ENCODE measurements at regions not wholly inside any gene's neighbourhood (a gene's known extent, or its start where the extent isn't known, plus 50 kb on each side); places are given as distances from the start of the nearest gene placed in this dataset.
"Not testable (repeated sequence)": the region's sequence is repeated elsewhere in the genome, so short reads cannot be mapped to it uniquely, and the experiment has no call there.

GRCh38 chr2:167729911-167730310, 517.5 kb downstream of the STK39 start:
- intact Hi-C loops (cut with DNase I; ENCODE audit: low total_unique reads), result no loop called here

GRCh38 chr2:167726788-167727187, 520.6 kb downstream of the STK39 start:
- H3K4me3 ChIP-seq, result no peak overlapping the region
- no peak for DNase-seq
- H3K9me3 ChIP-seq, result no peaks in the 10 kb centered on the region
- H3K27me3 ChIP-seq, result no peaks in the 10 kb centered on the region
- H3K36me3 ChIP-seq, result no peaks in the 10 kb centered on the region
- TF ChIP-seq CTCF (IDR thresholded peaks at IDR 0.05), result no peak
- TF ChIP-seq POLR2A (IDR thresholded peaks at IDR 0.05), result no peak
- no peaks in the 10 kb centered on the region for H3K4me1 ChIP-seq
- intact Hi-C loops (cut with DNase I; ENCODE audit: low total_unique reads), result no loop called here
- H3K27ac ChIP-seq, result no peak overlapping the region

More at GRCh38 chr2:167729911-167730310, 517.5 kb downstream of the STK39 start:
- H3K4me3 ChIP-seq, result no peak overlapping the region
- no peaks in the 10 kb centered on the region for H3K36me3 ChIP-seq
- no peaks in the 10 kb centered on the region for H3K27me3 ChIP-seq
- H3K9me3 ChIP-seq, result no peaks in the 10 kb centered on the region
- DNase-seq, result no peak
- no peaks in the 10 kb centered on the region for H3K4me1 ChIP-seq
- TF ChIP-seq POLR2A (IDR thresholded peaks at IDR 0.05), result no peak
- no peak for TF ChIP-seq CTCF (IDR thresholded peaks at IDR 0.05)
- H3K27ac ChIP-seq, result no peak overlapping the region

DNA sequence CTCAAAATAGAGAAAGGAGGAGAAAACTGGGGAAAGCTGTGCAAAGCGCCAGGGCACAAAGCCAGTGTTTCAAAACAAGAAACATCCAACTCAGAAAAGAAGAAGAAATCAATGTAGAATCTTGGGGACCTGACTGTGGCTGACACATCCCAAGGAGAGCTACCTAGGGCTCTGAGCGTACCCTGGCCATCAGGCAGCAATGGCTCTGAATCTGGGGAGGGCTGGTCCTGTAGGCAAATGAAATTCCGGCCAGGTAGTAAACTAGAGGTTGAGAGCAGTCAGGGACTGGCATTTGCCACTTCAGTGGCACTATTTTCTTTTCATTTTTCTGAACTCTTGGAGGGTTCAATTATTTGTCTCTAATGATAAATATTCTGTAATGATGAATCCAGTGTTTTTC, 525.8 kb downstream of the STK39 start:
- DNase-seq, result no peak
- Histone ChIP-seq H3K4me3 (no peak overlapping the region), H3K27me3 (no peaks in the 10 kb centered on the region), H3K27ac (no peak overlapping the region), H3K4me1 (no peaks in the 10 kb centered on the region), H3K36me3 (no peaks in the 10 kb centered on the region), H3K9me3 (no peaks in the 10 kb centered on the region)
- TF ChIP-seq POLR2A (IDR thresholded peaks at IDR 0.05) (no peak), CTCF (IDR thresholded peaks at IDR 0.05) (no peak)
- intact Hi-C loops (cut with DNase I; ENCODE audit: low total_unique reads), result no loop called here

GRCh38 chr2:167719410-167719809, 528.0 kb downstream of the STK39 start:
- no peaks in the 10 kb centered on the region for H3K4me1 ChIP-seq
- no peak overlapping the region for H3K4me3 ChIP-seq
- H3K27ac ChIP-seq, result no peak overlapping the region
- TF ChIP-seq POLR2A (IDR thresholded peaks at IDR 0.05) (no peak), CTCF (IDR thresholded peaks at IDR 0.05) (no peak)
- no peaks in the 10 kb centered on the region for H3K36me3 ChIP-seq
- intact Hi-C loops (cut with DNase I; ENCODE audit: low total_unique reads), result no loop called here
- no peaks in the 10 kb centered on the region for H3K27me3 ChIP-seq
- H3K9me3 ChIP-seq, result no peaks in the 10 kb centered on the region
- no peak for DNase-seq

- intact Hi-C loops (cut with DNase I; ENCODE audit: low total_unique reads), result no loop called here
- no peaks in the 10 kb centered on the region for H3K27me3 ChIP-seq
- H3K4me1 ChIP-seq, result no peaks in the 10 kb centered on the region
- H3K36me3 ChIP-seq, result no peaks in the 10 kb centered on the region
- no peak for DNase-seq
- no peak overlapping the region for H3K27ac ChIP-seq
- no peaks in the 10 kb centered on the region for H3K9me3 ChIP-seq
- no peak overlapping the region for H3K4me3 ChIP-seq
- TF ChIP-seq POLR2A (IDR thresholded peaks at IDR 0.05), result no peak
Observed at GRCh38 chr2:167718560-167718959, 528.8 kb downstream of the STK39 start.

GRCh38 chr2:167715932-167716331, 531.5 kb downstream of the STK39 start:
- TF ChIP-seq POLR2A (IDR thresholded peaks at IDR 0.05) (no peak), CTCF (IDR thresholded peaks at IDR 0.05) (no peak)
- Histone ChIP-seq H3K36me3 (no peaks in the 10 kb centered on the region), H3K27ac (no peak overlapping the region), H3K27me3 (no peaks in the 10 kb centered on the region), H3K9me3 (no peaks in the 10 kb centered on the region), H3K4me3 (no peak overlapping the region), H3K4me1 (no peaks in the 10 kb centered on the region)
- intact Hi-C loops (cut with DNase I; ENCODE audit: low total_unique reads), result no loop called here
- DNase-seq, result no peak

DNA sequence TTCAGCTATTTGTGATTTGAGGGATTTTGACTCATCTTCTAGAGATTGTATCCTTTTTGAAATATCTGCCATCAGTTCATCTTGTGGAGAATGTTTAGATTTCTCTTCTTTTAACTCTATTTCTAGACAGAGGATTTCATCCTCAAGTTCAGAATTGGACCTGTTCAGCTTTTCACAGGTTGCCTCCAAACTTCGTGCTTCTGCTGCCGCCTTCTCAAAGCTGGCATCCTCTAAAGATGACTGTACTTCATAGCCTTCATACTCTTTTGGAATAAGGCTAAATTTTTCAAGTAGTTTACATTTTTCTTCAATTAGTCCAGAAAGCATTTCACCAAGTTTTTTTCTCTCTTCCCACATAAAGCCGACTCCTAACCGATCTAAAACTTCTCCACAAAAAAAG, 531.9 kb downstream of the STK39 start:
- H3K27me3 ChIP-seq; H3K4me1 ChIP-seq; DNase-seq; H3K9me3 ChIP-seq; intact Hi-C loops (cut with DNase I; ENCODE audit: low total_unique reads); H3K27ac ChIP-seq; H3K4me3 ChIP-seq; H3K36me3 ChIP-seq: not testable (repeated sequence)
